ENCODE measurements at regions not wholly inside any gene's neighbourhood (a gene's known extent, or its start where the extent isn't known, plus 50 kb on each side); places are given as distances from the start of the nearest gene placed in this dataset.
"Not testable (repeated sequence)": the region's sequence is repeated elsewhere in the genome, so short reads cannot be mapped to it uniquely, and the experiment has no call there.

DNA sequence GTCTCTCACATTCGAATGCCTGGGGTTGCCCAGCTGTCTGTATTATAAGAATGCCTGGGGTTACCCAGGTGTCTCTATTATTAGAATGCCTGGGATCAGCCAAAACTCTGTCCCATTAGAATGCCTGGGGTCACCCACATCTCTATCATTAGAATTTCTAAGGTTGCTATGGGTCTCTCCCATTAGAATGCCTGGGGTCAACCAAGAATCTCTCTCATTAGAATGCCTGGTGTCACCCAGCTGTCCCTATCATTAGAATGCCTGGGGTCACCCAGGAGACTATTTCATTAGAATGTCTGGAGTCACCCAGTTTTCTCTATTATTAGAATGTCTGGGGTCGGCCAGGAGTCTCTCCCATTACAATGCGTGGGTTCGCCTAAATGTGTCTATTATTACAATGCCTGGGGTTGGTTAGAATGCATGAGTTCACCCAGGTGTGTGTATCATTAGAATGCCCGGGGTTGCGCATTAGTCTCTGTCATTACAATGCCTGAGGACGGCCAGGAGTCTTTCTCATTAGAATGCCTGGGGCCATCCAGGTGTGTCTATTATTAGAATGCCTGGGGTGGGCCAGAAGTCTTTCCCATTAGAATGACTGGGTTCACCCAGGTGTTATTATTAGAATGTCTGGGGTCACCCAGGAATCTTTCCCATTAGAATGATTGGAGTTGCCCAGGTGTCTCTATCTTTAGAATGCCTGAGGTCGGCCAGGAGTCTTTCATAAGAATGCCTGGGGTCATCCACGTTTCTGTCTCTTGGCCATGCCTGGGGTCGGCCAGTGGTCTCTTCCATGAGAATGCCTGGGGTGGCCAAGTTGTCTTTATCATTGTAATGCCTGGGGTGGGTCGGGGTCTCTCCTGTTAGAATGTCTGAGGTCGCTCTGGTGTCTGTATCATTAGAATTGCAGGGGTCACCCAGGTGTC lies 59.6 kb downstream of the RNF187 start:
- Histone ChIP-seq H3K27ac (no peak overlapping the region), H3K4me1 (replicated peaks in 1 of 2) (no peaks in the 10 kb centered on the region), H3K4me3 (no peak overlapping the region)
- no peak for ATAC-seq (replicated peaks in 6 of 8)
- in situ Hi-C loops (cut with MboI; ENCODE audit: low pct_unique_long_range_greater_than_20kb in 2 of 9, low sequenced_read_pairs in 9 of 9, unreplicated experiment in 9 of 9), result no loop called here
- 0 to 77% (median 65%) methylated on average over 1 to 11 of the region's 12 CpGs; no CpG with 5 or more reads in 3 of the 10 experiments for WGBS, 10 experiments

GRCh38 chr1:228547464-228547792 lies 60.2 kb downstream of the RNF187 start:
- in situ Hi-C loops (cut with MboI; ENCODE audit: low pct_unique_long_range_greater_than_20kb in 2 of 9, low sequenced_read_pairs in 9 of 9, unreplicated experiment in 9 of 9), result no loop called here
- 0 to 80% (median 62%) methylated on average over 1 to 3 of the region's 3 CpGs; no CpG with 5 or more reads in 2 of the 10 experiments for WGBS, 10 experiments
- ATAC-seq (replicated peaks in 6 of 8), result no peak
- Histone ChIP-seq H3K27ac (no peak overlapping the region), H3K4me1 (replicated peaks in 1 of 2) (no peaks in the 10 kb centered on the region), H3K4me3 (no peak overlapping the region)

GRCh38 chr1:228548788-228549187 lies 61.6 kb downstream of the RNF187 start:
- Histone ChIP-seq H3K27ac (no peak overlapping the region), H3K4me3 (no peak overlapping the region), H3K4me1 (replicated peaks in 1 of 2) (no peaks in the 10 kb centered on the region)
- 0 to 12% (median 3%) methylated on average over 1 to 2 of the region's 2 CpGs; no CpG with 5 or more reads in 6 of the 10 experiments for WGBS, 10 experiments
- ATAC-seq (replicated peaks in 6 of 8), result no peak
- in situ Hi-C loops (cut with MboI; ENCODE audit: low pct_unique_long_range_greater_than_20kb in 2 of 9, low sequenced_read_pairs in 9 of 9, unreplicated experiment in 9 of 9), result no loop called here

GRCh38 chr1:228552596-228553176 lies 65.5 kb downstream of the RNF187 start:
- in situ Hi-C loops (cut with MboI; ENCODE audit: low pct_unique_long_range_greater_than_20kb in 2 of 9, low sequenced_read_pairs in 9 of 9, unreplicated experiment in 9 of 9), result no loop called here
- Histone ChIP-seq H3K4me3 (no peak overlapping the region), H3K27ac (no peak overlapping the region), H3K4me1 (replicated peaks in 1 of 2) (no peaks in the 10 kb centered on the region)
- WGBS, 10 experiments, result 0 to 67% (median 35%) methylated on average over 1 to 5 of the region's 5 CpGs; no CpG with 5 or more reads in 3 of the 10 experiments
- ATAC-seq (replicated peaks in 6 of 8), result no peak

DNA sequence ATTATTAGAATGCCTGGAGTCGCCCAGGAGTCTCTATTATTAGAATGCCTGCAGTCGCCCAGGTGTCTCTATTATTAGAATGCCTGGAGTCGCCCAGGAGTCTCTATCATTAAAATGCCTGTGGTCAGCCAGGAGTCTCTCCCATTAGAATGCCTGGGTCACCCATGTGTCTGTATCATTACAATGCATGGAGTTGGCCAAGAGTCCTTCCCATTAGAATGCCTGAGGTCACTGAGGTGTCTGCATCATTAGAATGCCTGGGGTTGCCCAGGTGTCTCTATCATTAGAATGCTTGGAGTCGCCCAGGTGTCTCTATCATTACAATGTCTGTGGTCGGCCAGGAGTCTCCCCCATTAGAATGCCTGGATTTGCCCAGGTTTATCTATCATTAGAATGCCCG lies 66.9 kb downstream of the RNF187 start:
- H3K4me3 ChIP-seq, result no peak overlapping the region
- H3K27ac ChIP-seq, result no peak overlapping the region
- 29 to 80% (median 44%) methylated on average over 1 to 3 of the region's 6 CpGs; no CpG with 5 or more reads in 6 of the 10 experiments for WGBS, 10 experiments
- no peaks in the 10 kb centered on the region for H3K4me1 ChIP-seq (replicated peaks in 1 of 2)
- no peak for ATAC-seq (replicated peaks in 6 of 8)
- in situ Hi-C loops (cut with MboI; ENCODE audit: low pct_unique_long_range_greater_than_20kb in 2 of 9, low sequenced_read_pairs in 9 of 9, unreplicated experiment in 9 of 9), result no loop called here

DNA sequence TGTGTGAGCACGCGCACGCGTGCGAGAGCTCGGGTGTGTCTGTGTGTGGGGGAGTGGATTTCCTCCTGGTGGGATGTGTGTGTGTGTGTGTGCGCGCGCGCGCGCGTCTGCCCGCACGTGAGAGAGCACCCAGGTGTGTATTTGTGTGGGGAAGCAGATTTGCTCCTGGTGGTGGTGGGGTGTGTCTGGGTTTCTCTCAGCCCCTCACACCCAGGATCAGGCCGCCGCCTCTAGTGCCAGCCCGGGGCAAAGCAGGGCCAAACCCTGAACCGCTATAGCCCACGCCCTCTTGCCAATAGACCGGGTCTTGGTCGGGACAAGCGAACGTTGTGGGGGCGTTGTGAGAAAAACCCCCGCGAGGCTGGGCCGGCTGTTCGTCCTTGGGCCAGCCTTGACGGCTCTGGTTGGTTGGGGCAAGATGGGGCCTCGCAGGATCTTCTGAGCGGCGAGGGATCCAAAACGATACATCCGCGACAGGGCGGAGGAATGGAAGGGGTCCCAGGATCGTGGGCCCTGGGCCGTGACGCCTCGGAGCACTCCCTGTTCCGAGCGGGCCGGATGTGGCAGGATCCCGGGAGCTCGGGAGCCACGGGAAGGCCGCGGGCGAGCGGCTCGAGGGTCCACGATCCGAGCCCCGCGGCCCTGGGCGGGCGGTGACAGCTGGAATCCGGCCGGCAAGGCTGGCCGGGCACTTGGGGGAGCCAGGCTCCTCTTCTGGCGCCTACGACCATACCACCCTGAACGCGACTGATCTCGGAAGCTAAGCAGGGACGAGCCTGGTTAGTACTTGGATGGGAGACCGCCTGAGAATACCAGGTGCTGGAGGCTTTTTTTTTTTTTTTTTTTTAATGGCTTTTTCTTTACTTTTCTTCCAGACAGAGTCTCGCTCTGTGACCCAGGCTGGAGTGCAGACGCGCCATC lies 68.2 kb downstream of the RNF187 start:
- 50 to 100% (median 69%) methylated on average over 1 to 35 of the region's 71 CpGs; no CpG with 5 or more reads in 4 of the 10 experiments for WGBS, 10 experiments
- in situ Hi-C loops (cut with MboI; ENCODE audit: low pct_unique_long_range_greater_than_20kb in 2 of 9, low sequenced_read_pairs in 9 of 9, unreplicated experiment in 9 of 9), result no loop called here
- ATAC-seq (replicated peaks in 6 of 8), result no peak

GRCh38 chr1:228556634-228557430 lies 69.7 kb downstream of the RNF187 start:
- in situ Hi-C loops (cut with MboI; ENCODE audit: low pct_unique_long_range_greater_than_20kb in 2 of 9, low sequenced_read_pairs in 9 of 9, unreplicated experiment in 9 of 9); ATAC-seq (replicated peaks in 6 of 8); H3K27ac ChIP-seq; H3K4me1 ChIP-seq (replicated peaks in 1 of 2): not testable (repeated sequence)
- H3K4me3 ChIP-seq, result peak overlapping the region in 2 of 5 donors; percentile 18 to 20
- no CpG with 5 or more reads among the region's 66 CpGs for WGBS, 10 experiments

More for the DNA sequence above, 68.2 kb downstream of the RNF187 start:
- no peak overlapping the region for H3K27ac ChIP-seq
- H3K4me3 ChIP-seq, result no peak overlapping the region
- H3K4me1 ChIP-seq (replicated peaks in 1 of 2), result no peaks in the 10 kb centered on the region

Data from motor neuron (in vitro differentiated cells).